GM12874 (cell line): ENCODE measurements at regions not wholly inside any gene's neighbourhood (a gene's known extent, or its start where the extent isn't known, plus 50 kb on each side); places are given as distances from the start of the nearest gene placed in this dataset.

Experiments used
- TF ChIP-seq, protein P1 (sequence below): IDR thresholded peaks from 2 replicates; pipeline ENCODE4 v1.5.1; 2011; ENCODE audit warnings: low read depth, mild to moderate bottlenecking, control low read depth, low read length, moderate library complexity; ENCODE audit not compliant: insufficient read depth

- TF ChIP-seq, protein P1, sequence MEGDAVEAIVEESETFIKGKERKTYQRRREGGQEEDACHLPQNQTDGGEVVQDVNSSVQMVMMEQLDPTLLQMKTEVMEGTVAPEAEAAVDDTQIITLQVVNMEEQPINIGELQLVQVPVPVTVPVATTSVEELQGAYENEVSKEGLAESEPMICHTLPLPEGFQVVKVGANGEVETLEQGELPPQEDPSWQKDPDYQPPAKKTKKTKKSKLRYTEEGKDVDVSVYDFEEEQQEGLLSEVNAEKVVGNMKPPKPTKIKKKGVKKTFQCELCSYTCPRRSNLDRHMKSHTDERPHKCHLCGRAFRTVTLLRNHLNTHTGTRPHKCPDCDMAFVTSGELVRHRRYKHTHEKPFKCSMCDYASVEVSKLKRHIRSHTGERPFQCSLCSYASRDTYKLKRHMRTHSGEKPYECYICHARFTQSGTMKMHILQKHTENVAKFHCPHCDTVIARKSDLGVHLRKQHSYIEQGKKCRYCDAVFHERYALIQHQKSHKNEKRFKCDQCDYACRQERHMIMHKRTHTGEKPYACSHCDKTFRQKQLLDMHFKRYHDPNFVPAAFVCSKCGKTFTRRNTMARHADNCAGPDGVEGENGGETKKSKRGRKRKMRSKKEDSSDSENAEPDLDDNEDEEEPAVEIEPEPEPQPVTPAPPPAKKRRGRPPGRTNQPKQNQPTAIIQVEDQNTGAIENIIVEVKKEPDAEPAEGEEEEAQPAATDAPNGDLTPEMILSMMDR: no peak
These were observed 83.9 kb downstream of the CXCL12 start for GRCh38 chr10:44300666-44301649.

- TF ChIP-seq, protein P1: no peak
These were observed 86.2 kb downstream of the CXCL12 start for GRCh38 chr10:44298713-44299112.

DNA sequence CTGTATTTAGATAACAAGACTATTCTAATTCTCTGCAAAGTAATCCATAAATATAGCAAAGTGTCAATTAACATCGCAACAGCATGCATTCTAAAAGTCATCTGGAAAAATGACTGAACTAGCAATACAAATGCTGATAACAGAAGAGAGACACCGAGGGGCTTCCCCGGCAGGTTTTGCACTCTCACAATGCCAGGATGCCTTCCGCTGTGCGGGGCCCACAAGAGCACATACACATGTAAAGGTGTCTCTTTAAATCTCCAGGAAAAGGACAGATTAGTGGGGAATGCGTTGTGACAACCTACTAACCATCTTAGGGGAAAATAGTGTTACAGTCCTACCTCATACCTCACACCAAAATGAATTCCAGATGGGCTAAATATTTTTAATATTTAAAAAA is 86.9 kb downstream of the CXCL12 start:
- TF ChIP-seq, protein P1: no peak

DNA sequence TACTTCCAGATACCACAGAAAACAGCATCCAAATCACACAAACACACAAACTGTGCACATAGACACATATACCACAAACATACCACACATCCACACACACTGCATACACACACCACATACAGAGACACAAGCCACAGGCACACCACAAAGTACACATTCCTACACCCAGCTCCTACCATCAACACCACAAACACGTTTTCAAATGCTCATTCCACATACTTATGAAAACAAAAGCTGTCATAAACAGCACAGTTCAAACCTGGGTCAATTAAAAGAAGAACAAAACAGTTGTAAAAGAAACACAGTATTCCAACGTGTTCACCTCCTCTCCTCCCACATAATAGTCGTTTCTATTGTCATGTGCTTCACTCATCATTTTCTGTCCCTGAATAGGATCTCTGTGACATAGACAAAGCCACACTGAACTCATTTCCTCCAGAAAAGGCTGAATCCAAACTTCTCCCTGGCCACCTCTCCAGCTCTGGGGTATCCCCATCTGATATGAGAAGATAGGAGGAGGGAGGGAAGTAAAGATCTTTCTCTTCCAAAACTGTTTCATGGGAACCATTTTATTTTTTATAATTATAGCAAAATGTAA is 89.2 kb downstream of the CXCL12 start:
- TF ChIP-seq, protein P1: no peak

DNA sequence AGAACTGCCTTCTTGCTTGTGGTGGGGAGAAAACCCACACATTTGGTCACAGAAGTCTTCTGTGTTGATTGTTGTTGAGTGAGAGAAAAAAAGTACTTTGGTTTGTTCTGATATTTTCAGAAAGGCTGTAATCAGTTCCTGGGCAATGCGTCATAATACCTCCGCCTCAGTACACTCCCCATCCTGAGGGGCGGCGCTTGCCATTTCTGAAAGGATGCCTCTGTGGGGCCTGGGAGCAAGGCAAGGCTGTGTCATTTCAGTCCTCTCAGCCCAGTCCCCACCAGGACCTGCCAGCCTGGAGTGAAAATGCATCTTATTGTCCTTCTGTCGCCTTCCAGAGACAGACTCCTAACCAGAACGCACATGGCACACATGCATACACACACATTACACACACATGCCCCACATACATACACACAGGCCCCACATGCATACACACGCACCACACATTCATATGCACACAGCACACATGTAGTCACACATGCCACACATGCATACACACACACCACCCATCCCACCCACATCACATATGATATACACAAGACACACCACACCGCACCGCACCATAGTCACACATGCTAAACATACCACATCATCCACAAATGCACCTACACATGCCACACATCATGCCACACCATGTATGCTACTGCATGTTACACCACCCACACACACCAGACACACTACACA is 90.0 kb downstream of the CXCL12 start:
- TF ChIP-seq, protein P1: no peak

DNA sequence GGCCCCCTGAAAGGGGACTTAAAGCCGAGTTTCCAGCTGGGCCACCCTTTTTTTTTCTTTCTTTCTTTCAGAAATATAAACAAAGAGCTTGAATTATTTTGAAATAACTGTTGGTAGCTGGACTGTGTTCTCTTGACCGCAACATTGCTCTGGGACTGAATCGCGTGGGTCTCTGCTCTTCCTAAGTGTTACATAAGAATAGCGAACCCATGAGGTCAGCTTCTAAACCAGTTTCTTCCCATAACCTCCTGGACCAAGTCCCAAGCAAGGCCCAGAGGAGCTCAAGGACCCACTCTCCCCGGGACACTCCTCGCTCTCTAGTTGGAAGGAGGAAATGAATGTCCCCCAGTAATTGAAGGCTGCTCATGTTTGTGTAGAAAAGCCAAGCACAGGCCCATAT is 91.1 kb downstream of the CXCL12 start:
- TF ChIP-seq, protein P1: no peak

DNA sequence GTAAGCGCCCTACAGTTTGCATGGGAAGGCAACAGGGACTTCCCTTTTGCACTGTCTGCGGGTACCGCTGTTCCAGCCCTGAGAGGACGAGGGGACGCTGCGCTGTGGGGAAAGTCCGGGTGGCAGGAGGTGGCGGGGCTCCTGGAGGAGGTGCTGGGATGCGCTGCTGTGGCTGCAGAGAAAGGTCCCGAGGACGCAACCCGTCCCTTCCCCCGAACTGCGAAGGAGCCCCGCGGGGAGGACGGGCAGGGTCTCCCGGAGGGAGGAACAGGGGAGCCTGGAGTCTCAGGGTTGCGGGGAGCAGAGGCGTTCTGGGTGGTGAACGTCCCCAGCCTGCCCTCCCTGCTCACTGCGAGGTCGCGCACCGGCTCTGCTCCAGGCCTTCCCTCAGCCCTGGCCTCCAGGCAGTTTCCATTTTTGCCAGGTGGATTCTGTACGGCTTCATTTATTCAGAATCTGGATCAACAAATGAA is 91.6 kb downstream of the CXCL12 start:
- TF ChIP-seq, protein P1: no peak
